ENCODE measurements at regions not wholly inside any gene's neighbourhood (a gene's known extent, or its start where the extent isn't known, plus 50 kb on each side); places are given as distances from the start of the nearest gene placed in this dataset.
"Not testable (repeated sequence)": the region's sequence is repeated elsewhere in the genome, so short reads cannot be mapped to it uniquely, and the experiment has no call there.

DNA sequence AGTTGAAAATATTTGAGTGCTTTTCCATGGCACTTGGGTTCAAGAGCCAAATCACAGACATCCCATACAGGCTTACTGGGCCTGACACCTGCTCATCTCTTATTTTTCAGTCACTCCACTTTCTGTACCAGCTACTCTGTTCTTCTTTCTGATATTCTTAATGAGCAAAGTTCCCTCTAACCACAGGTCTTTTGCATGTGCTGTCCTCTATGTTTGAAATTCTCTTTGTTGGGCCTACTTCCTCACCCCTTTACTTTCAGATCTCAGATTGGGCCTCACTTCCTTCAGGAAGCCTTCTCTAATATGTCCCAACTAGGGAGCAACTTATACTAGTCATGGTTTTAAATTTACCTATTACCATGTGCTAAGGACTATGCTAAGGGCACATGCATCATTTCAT lies 81.8 kb upstream of the RBMS1 start:
- DNase-seq, result no peak
- Mint-ChIP-seq H3K4me1 (ENCODE audit: low read depth in 2 of 2) (no peaks in the 10 kb centered on the region), H3K27me3 (no peaks in the 10 kb centered on the region), H3K9me3 (peaks cover 0 to 3% of the 10 kb centered on the region in 2 donors), H3K36me3 (ENCODE audit: insufficient read depth) (no peaks in the 10 kb centered on the region), H3K4me3 (no peak overlapping the region), H3K27ac (no peak overlapping the region)
- no peak for ATAC-seq (replicated peaks)

DNA sequence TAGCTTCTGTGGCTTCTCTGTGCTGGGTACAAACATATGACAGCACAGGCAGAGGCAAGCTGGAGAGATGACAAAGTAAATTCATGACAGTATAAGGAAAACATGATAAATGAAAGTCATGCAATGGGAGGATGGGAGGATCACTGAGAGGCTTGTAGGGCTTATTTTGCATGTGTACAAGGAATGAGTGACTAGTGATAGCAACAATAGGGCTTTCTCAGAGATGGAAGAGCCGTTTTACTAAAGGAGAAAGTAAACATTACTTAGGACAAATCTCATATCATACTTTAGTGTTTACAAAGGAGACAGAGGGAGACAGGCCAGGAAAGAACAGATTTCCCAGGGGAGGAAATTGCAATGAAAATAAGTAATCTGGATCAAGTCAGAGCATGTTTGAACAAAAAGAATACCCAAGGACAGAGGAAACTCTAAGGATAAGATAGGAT lies 82.5 kb upstream of the RBMS1 start:
- no peaks in the 10 kb centered on the region for H3K27me3 Mint-ChIP-seq
- peaks cover 0 to 3% of the 10 kb centered on the region in 2 donors for H3K9me3 Mint-ChIP-seq
- H3K36me3 Mint-ChIP-seq (ENCODE audit: insufficient read depth), result no peaks in the 10 kb centered on the region
- H3K4me1 Mint-ChIP-seq (ENCODE audit: low read depth in 2 of 2), result no peaks in the 10 kb centered on the region
- no peak overlapping the region for H3K27ac Mint-ChIP-seq
- no peak for ATAC-seq (replicated peaks)
- no peak for DNase-seq
- no peak overlapping the region for H3K4me3 Mint-ChIP-seq

DNA sequence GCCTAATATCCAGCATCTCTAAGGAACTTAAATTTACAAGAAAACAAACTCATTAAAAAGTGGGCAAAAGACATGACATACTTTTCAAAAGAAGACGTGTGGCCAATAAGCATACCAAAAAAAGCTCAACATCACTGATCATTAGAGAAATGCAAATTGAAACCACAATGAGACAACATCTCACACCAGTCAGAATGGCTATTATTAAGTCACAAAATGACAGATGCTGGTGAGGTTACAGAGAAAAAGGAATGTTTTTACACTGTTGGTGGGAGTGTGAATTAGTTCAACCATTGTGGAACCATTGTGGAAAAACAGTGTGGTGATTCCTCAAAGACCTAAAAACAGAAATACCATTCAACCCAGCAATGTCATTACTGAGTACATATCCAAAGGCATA lies 83.5 kb upstream of the RBMS1 start:
- H3K4me3 Mint-ChIP-seq; H3K9me3 Mint-ChIP-seq; H3K27me3 Mint-ChIP-seq; DNase-seq; H3K27ac Mint-ChIP-seq; ATAC-seq (replicated peaks); H3K4me1 Mint-ChIP-seq (ENCODE audit: low read depth in 2 of 2); H3K36me3 Mint-ChIP-seq (ENCODE audit: insufficient read depth): not testable (repeated sequence)

DNA sequence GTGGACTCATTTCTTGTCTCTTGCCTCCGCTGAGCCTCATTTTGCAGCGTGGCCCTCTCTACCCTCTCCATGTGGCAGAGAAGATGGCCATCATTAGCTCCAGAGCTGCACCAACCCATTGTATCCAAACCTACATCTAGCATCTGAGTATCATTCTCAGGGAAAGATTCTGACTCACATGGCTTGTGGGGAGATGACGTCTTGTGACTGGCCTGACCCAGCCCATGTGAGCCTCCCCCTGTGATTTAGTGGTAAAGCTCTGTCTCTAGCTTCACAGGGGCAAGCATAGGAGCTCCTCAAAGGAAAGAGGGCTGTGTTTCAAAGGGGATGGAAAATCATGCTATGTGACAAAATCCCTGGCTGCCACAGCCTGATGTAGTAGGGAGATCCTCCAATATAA lies 87.4 kb upstream of the RBMS1 start:
- ATAC-seq (replicated peaks), result no peak
- no peak for DNase-seq
- Mint-ChIP-seq H3K27me3 (no peaks in the 10 kb centered on the region), H3K27ac (no peak overlapping the region), H3K4me3 (no peak overlapping the region), H3K36me3 (ENCODE audit: insufficient read depth) (no peaks in the 10 kb centered on the region), H3K4me1 (ENCODE audit: low read depth in 2 of 2) (peaks cover 0 to 7% of the 10 kb centered on the region in 2 donors), H3K9me3 (no peaks in the 10 kb centered on the region)

DNA sequence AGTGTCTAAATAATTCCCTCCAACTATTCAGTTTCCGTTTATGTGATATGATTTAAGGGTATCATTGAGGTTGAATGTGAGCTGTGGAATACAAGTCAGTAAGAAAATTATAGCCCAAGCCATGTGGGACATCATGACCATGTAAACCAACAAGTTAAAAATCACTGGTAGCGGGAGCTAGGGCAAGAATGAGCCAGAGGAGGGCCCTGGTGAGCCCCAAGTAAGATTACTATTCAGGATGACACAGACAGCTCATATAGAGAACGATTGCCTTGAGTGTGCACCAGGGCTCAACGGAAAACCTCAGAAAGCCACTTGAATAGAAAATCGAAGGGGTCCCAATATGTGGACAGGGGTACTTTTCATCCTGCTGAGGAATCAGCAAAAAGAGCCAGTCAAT lies 87.8 kb upstream of the RBMS1 start:
- no peaks in the 10 kb centered on the region for H3K9me3 Mint-ChIP-seq
- ATAC-seq (replicated peaks), result no peak
- no peaks in the 10 kb centered on the region for H3K36me3 Mint-ChIP-seq (ENCODE audit: insufficient read depth)
- H3K4me3 Mint-ChIP-seq, result no peak overlapping the region
- no peaks in the 10 kb centered on the region for H3K27me3 Mint-ChIP-seq
- H3K4me1 Mint-ChIP-seq (ENCODE audit: low read depth in 2 of 2), result peaks cover 0 to 8% of the 10 kb centered on the region in 2 donors
- no peak overlapping the region for H3K27ac Mint-ChIP-seq
- no peak for DNase-seq

DNA sequence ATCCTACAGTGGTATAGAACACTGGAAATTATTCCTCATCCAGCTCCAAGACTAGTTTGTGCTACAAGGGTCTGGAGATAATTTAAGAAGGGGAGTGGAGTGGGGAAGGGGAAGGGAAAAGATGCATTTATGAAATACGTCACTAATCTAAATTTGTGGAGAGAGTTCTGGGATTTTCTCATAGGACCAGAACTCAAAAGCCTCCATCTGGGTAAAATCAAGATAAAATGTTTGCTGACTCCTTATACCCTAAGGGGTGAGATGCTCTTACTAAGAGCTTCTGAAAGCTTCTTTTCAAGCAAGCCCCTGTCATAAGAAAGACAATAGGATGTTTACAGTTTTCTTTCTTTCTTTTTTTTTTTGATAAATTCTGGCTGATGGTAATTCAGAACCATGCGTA lies 88.5 kb upstream of the RBMS1 start:
- ATAC-seq (replicated peaks) (no peak), DNase-seq (no peak)
- H3K27ac Mint-ChIP-seq, result no peak overlapping the region
- no peak overlapping the region for H3K4me3 Mint-ChIP-seq
- H3K27me3 Mint-ChIP-seq, result no peaks in the 10 kb centered on the region
- peaks cover 0 to 11% of the 10 kb centered on the region in 2 donors for H3K4me1 Mint-ChIP-seq (ENCODE audit: low read depth in 2 of 2)
- H3K9me3 Mint-ChIP-seq, result no peaks in the 10 kb centered on the region
- H3K36me3 Mint-ChIP-seq (ENCODE audit: insufficient read depth), result no peaks in the 10 kb centered on the region

DNA sequence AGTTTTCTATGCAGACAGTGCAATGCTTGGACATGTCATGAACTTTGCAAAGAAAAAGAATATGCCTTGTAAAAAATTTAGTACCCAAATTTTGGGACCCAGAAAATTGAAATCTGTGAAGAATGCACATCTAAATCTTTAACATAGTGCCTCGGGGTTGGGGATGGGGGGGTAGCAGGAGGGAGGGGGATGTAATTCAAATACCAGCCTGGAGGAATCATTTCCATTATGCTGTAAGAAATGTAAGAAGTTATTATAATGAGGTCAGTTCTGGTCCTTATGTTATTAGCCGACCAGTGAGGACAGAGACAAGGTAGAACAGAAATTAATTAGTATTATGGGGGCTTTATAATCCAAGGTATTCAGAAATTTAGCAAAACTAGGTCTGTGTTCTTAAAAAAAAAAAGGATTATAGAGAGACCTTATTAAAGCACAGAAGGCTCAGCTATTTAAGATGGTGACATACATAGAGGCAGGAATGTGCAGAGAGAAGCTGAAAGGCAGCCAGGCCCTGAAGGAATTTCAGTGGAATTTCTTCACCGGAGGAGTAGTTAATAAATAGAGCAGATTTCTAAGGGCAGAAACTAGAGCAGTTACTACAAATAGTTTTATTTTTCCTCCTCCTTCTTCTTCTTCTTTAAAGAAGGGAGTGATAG lies 89.0 kb upstream of the RBMS1 start:
- no peak for DNase-seq
- H3K9me3 Mint-ChIP-seq, result no peaks in the 10 kb centered on the region
- peaks cover 0 to 11% of the 10 kb centered on the region in 2 donors for H3K4me1 Mint-ChIP-seq (ENCODE audit: low read depth in 2 of 2)
- H3K27me3 Mint-ChIP-seq, result no peaks in the 10 kb centered on the region
- no peaks in the 10 kb centered on the region for H3K36me3 Mint-ChIP-seq (ENCODE audit: insufficient read depth)
- H3K4me3 Mint-ChIP-seq, result no peak overlapping the region
- no peak for ATAC-seq (replicated peaks)
- no peak overlapping the region for H3K27ac Mint-ChIP-seq

DNA sequence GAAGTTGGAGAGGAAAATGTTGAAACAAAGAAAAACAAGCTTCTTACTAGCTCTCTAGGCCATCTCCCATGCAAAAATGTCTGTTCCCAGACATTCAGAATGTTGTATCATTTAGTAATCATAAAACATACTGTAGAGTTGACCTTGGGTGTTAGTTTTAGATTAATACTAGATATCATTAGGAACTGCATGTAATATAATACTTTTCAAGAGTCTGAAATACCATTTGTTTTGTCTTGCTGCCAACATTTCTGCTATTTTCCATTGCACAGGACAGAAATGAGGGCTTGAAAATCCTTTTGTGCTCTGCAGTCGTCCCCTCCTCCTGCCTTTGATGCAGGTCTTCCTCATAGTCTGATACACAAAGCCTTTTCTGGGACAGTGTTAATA lies 89.5 kb upstream of the RBMS1 start:
- H3K27ac Mint-ChIP-seq, result no peak overlapping the region
- peaks cover 0 to 11% of the 10 kb centered on the region in 2 donors for H3K4me1 Mint-ChIP-seq (ENCODE audit: low read depth in 2 of 2)
- no peak overlapping the region for H3K4me3 Mint-ChIP-seq
- DNase-seq (no peak), ATAC-seq (replicated peaks) (no peak)
- H3K36me3 Mint-ChIP-seq (ENCODE audit: insufficient read depth), result no peaks in the 10 kb centered on the region
- H3K27me3 Mint-ChIP-seq, result no peaks in the 10 kb centered on the region
- H3K9me3 Mint-ChIP-seq, result no peaks in the 10 kb centered on the region

DNA sequence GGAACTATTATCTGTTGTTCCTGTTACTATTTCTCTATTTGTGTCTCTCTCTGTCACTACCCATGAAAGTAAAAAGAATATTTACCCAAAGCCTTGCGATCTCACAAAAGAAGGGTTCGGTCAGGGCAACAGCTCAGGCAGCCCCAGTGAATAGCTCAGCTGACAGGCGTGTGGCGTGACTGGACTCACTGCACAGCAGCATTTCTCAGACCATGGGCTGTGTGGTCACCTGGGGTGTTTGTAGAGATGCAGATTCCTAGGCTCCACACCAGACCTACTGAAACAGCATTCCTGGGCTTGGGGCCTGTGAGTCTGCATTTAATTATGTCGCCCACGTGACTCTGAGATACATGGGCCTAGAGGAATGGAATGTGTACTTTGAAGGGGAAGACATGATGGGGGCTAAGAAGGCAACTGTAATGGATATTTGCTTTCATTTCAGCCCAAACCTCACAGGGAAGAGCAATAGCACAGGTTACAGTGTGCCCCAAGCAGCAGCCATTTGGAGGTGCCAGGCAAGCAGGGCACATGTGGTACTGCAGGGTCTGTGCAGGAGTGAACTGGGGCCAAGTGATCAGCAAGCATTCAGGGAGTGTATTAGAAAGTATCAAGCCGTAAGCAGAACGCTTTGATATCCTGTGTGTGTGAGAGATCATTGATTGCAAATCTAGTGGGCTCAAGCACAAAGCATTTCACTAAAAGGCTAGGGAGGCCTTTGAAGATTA lies 90.4 kb upstream of the RBMS1 start:
- Mint-ChIP-seq H3K9me3 (no peaks in the 10 kb centered on the region), H3K36me3 (ENCODE audit: insufficient read depth) (no peaks in the 10 kb centered on the region), H3K4me1 (ENCODE audit: low read depth in 2 of 2) (peaks cover 0 to 11% of the 10 kb centered on the region in 2 donors), H3K4me3 (no peak overlapping the region), H3K27me3 (no peaks in the 10 kb centered on the region), H3K27ac (no peak overlapping the region)
- DNase-seq, result no peak
- no peak for ATAC-seq (replicated peaks)

DNA sequence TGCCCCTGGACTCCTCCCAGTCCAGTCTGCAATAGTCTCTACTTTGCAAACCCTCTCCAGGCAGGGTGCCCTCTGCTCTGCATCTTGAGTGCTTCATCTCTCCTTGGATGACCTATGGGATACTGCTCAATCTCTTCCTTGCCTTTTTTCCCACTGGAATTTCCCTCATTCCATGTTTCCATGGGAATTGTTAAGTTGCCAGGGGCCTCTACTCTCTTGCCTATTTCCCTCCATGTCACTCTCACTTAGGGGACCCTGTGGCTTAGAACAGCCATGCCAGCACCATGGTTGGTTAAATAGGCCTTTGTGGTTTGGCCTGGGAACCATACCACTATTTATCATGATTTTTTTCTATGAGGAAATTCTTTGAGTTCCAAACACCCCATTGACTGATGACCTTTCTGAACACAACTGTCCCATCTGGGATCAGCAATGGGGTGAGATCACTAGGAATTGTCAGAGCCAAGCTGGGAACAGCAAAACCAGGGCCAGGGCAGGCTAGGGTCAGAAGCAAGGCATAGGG lies 91.4 kb upstream of the RBMS1 start:
- no peaks in the 10 kb centered on the region for H3K9me3 Mint-ChIP-seq
- no peak overlapping the region for H3K4me3 Mint-ChIP-seq
- no peak overlapping the region for H3K27ac Mint-ChIP-seq
- no peaks in the 10 kb centered on the region for H3K36me3 Mint-ChIP-seq (ENCODE audit: insufficient read depth)
- DNase-seq (no peak), ATAC-seq (replicated peaks) (no peak)
- H3K4me1 Mint-ChIP-seq (ENCODE audit: low read depth in 2 of 2), result peaks cover 0 to 11% of the 10 kb centered on the region in 2 donors
- no peaks in the 10 kb centered on the region for H3K27me3 Mint-ChIP-seq

DNA sequence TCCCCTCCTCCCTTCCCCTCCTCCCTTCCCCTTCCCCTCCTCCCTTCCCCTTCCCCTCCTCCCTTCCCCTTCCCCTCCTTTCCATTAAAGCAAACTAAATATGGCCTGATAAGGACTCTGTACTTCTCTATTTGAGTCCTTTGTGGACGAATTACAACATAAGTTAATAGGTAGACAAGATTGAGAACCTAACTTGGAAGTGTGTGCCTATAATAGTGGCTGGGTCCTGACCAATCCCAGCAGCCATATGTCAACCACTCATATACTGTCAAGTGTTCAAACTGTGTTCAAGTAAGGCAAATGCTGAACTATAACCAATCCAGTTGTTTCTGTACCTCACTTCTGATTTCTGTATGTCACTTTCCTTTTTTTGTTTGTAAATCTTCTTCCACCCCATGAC lies 97.1 kb upstream of the RBMS1 start:
- no peaks in the 10 kb centered on the region for H3K36me3 Mint-ChIP-seq (ENCODE audit: insufficient read depth)
- no peaks in the 10 kb centered on the region for H3K9me3 Mint-ChIP-seq
- H3K4me1 Mint-ChIP-seq (ENCODE audit: low read depth in 2 of 2), result peaks cover 6 to 10% of the 10 kb centered on the region in 2 donors
- no peak overlapping the region for H3K4me3 Mint-ChIP-seq
- ATAC-seq (replicated peaks) (no peak), DNase-seq (no peak)
- peaks cover 0 to 5% of the 10 kb centered on the region in 2 donors for H3K27me3 Mint-ChIP-seq
- no peak overlapping the region for H3K27ac Mint-ChIP-seq

DNA sequence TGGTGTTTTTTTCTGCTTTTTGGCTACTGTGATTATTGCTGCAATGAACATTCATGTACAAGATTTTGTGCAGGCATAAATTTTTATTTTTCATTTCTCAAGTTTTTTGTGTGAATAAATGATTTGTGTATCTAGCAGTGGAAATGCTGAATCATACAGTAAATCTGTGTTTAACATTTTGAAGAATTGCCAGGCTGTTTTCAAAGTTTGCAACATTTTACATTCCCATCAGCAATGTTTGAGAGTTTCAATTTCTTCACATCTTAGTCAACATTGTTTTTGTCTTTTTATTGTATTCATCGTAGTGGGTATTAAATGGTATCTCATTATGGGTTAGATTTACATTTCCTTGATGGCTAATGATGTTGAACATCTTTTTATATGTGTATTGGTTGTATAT lies 98.8 kb upstream of the RBMS1 start:
- H3K27ac Mint-ChIP-seq, result no peak overlapping the region
- H3K4me3 Mint-ChIP-seq, result no peak overlapping the region
- ATAC-seq (replicated peaks), result no peak
- H3K9me3 Mint-ChIP-seq, result no peaks in the 10 kb centered on the region
- H3K36me3 Mint-ChIP-seq (ENCODE audit: insufficient read depth), result no peaks in the 10 kb centered on the region
- H3K27me3 Mint-ChIP-seq, result peaks cover 0 to 5% of the 10 kb centered on the region in 2 donors
- peaks cover 0 to 10% of the 10 kb centered on the region in 2 donors for H3K4me1 Mint-ChIP-seq (ENCODE audit: low read depth in 2 of 2)
- DNase-seq, result no peak

DNA sequence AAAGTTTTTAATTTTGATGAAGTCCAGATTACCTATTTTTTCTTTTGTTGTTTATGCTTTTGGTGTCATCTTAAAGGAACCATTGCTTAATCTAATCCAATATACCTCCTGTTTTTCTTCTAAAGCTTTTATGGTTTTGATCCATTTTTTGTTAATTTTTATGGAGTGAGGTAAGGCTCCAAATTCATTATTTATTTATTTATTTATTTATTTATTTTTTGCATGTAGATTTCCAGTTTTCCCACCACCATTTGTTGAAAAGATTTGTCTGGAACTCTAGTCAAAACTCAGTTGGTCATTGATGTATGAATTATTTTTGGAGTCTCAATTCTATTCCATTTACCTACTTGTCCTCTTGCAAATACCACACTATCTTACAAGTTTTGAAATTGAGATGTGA lies 99.4 kb upstream of the RBMS1 start:
- DNase-seq, result no peak
- no peaks in the 10 kb centered on the region for H3K9me3 Mint-ChIP-seq

DNA sequence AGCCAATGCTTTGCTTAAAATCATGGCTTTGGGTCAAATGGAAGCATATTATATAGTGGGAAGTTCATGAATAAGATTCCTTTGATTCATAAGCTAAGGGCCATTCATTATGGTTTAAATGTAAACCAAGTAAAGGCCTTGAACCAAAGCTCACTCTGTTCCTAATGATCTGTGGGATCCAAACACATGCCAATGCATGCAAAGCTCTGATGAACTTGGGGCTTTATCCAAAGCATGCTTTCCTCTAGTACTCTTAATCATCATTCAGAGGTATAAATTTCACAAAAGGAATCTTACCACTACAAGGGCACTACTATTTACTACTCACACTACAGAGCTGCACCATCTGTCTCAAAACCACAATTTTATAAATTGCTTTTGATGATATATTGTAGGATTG lies 102.8 kb upstream of the RBMS1 start:
- H3K4me1 Mint-ChIP-seq (ENCODE audit: low read depth in 2 of 2), result peaks cover 0 to 1% of the 10 kb centered on the region in 2 donors
- no peak for DNase-seq
- H3K36me3 Mint-ChIP-seq (ENCODE audit: insufficient read depth), result no peaks in the 10 kb centered on the region
- peaks cover 0 to 5% of the 10 kb centered on the region in 2 donors for H3K27me3 Mint-ChIP-seq
- H3K4me3 Mint-ChIP-seq, result no peak overlapping the region
- no peak overlapping the region for H3K27ac Mint-ChIP-seq
- no peaks in the 10 kb centered on the region for H3K9me3 Mint-ChIP-seq
- no peak for ATAC-seq (replicated peaks)

More for the DNA sequence above, 99.4 kb upstream of the RBMS1 start:
- ATAC-seq (replicated peaks), result no peak
- Mint-ChIP-seq H3K36me3 (ENCODE audit: insufficient read depth) (no peaks in the 10 kb centered on the region), H3K27ac (no peak overlapping the region), H3K4me1 (ENCODE audit: low read depth in 2 of 2) (peaks cover 0 to 10% of the 10 kb centered on the region in 2 donors), H3K4me3 (no peak overlapping the region), H3K27me3 (peaks cover 0 to 5% of the 10 kb centered on the region in 2 donors)

All from effector memory CD8-positive, alpha-beta T cell (primary cell).